Left ventricle myocardium inferior (tissue), 1 donor: ENCODE measurements at regions not wholly inside any gene's neighbourhood (a gene's known extent, or its start where the extent isn't known, plus 50 kb on each side); places are given as distances from the start of the nearest gene placed in this dataset.

ENCODE experiments used
- DNase-seq: peaks from one replicate; pipeline ENCODE4 v3.0.0-alpha.2; 2020
- H3K27ac ChIP-seq: fragments of 200-600 bp; replicated peaks from 2 replicates; pipeline ENCODE4 v1.8.0; 2021
- H3K27me3 ChIP-seq: fragments of 200-600 bp; 2 replicates; pipeline ENCODE4 v1.8.0; 2021; ENCODE audit warnings: low read depth
- H3K36me3 ChIP-seq: fragments of 200-600 bp; 2 replicates; pipeline ENCODE4 v1.8.0; 2021
- H3K4me1 ChIP-seq: fragments of 200-600 bp; 2 replicates; pipeline ENCODE4 v1.8.0; 2021
- H3K4me3 ChIP-seq: fragments of 200-600 bp; 2 replicates; pipeline ENCODE4 v1.8.0; 2021; ENCODE audit warnings: mild to moderate bottlenecking, moderate library complexity
- H3K9me3 ChIP-seq: fragments of 200-600 bp; replicated peaks from 2 replicates; pipeline ENCODE4 v1.8.0; 2021
- intact Hi-C: fragments of 100-400 bp; cut with micrococcal nuclease; formaldehyde crosslinking; loops from one replicate; pipeline ENCODE4 v1.11.0; 2022
- TF ChIP-seq, protein P1 (sequence below): fragments of 200-600 bp; IDR thresholded peaks from 2 replicates; pipeline ENCODE4 v1.8.0; 2021; ENCODE audit warnings: antibody characterized with exemption, mild to moderate bottlenecking, borderline replicate concordance
- donor health status: DM: no; HTN: yes; CAD: no; lungs with severe emphysema.

- H3K27me3 ChIP-seq: no peaks in the 10 kb centered on the region
- no peaks in the 10 kb centered on the region for H3K4me1 ChIP-seq
- intact Hi-C loops: no loop called here
- DNase-seq: no peak
- H3K27ac ChIP-seq: no peak overlapping the region
- H3K9me3 ChIP-seq: peaks cover 5% of the 10 kb centered on the region
- no peak overlapping the region for H3K4me3 ChIP-seq
- no peaks in the 10 kb centered on the region for H3K36me3 ChIP-seq
- TF ChIP-seq, protein P1, sequence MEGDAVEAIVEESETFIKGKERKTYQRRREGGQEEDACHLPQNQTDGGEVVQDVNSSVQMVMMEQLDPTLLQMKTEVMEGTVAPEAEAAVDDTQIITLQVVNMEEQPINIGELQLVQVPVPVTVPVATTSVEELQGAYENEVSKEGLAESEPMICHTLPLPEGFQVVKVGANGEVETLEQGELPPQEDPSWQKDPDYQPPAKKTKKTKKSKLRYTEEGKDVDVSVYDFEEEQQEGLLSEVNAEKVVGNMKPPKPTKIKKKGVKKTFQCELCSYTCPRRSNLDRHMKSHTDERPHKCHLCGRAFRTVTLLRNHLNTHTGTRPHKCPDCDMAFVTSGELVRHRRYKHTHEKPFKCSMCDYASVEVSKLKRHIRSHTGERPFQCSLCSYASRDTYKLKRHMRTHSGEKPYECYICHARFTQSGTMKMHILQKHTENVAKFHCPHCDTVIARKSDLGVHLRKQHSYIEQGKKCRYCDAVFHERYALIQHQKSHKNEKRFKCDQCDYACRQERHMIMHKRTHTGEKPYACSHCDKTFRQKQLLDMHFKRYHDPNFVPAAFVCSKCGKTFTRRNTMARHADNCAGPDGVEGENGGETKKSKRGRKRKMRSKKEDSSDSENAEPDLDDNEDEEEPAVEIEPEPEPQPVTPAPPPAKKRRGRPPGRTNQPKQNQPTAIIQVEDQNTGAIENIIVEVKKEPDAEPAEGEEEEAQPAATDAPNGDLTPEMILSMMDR: no peak
These were observed 345.4 kb upstream of the NCAM2 start for GRCh38 chr21:20652846-20653245.

GRCh38 chr21:20661246-20661645 is 337.0 kb upstream of the NCAM2 start:
- Histone ChIP-seq H3K27ac (no peak overlapping the region), H3K27me3 (no peaks in the 10 kb centered on the region), H3K9me3 (peaks cover 14% of the 10 kb centered on the region), H3K4me3 (no peak overlapping the region), H3K36me3 (no peaks in the 10 kb centered on the region), H3K4me1 (no peaks in the 10 kb centered on the region)
- intact Hi-C loops: no loop called here
- DNase-seq: no peak
- TF ChIP-seq, protein P1: no peak

DNA sequence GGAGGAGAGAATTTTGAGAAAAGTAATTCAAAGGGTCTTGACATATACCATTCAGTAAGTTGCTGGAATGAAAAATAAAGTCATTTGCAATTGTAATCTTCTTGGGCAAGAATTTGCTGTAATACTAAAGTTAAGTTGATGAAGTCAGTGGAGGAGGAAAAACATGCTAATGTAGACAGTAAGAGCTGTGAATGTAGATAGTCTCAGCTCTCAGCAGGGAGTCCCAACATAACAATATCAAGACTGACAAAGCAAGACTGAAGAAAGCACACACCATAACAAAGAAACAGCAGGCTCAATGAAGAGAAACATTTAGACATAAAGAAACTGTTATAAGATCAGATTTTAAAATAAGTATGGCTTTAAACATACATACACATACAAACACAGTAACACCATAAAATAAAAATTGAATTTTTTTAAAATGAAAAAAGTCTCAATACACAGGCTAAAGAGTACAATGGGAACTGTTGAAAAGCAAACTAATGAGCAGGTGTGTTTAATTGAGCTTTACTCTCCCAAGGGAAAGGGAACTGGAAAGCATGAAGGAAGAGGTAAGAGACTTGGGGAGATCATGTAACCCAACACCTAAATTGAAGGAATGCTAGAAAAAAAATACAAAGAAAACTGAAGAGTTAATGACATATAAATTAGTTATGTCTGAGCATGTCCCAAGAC is 336.3 kb upstream of the NCAM2 start:
- DNase-seq: no peak
- intact Hi-C loops: no loop called here
- Histone ChIP-seq H3K9me3 (peaks cover 17% of the 10 kb centered on the region), H3K4me1 (no peaks in the 10 kb centered on the region), H3K36me3 (no peaks in the 10 kb centered on the region), H3K27me3 (no peaks in the 10 kb centered on the region), H3K27ac (no peak overlapping the region), H3K4me3 (no peak overlapping the region)
- TF ChIP-seq, protein P1: no peak

GRCh38 chr21:20662514-20662913 is 335.7 kb upstream of the NCAM2 start:
- no peaks in the 10 kb centered on the region for H3K4me1 ChIP-seq
- intact Hi-C loops: no loop called here
- peaks cover 17% of the 10 kb centered on the region for H3K9me3 ChIP-seq
- H3K27me3 ChIP-seq: no peaks in the 10 kb centered on the region
- DNase-seq: no peak
- no peaks in the 10 kb centered on the region for H3K36me3 ChIP-seq
- no peak overlapping the region for H3K4me3 ChIP-seq
- TF ChIP-seq, protein P1: no peak
- no peak overlapping the region for H3K27ac ChIP-seq

- Histone ChIP-seq H3K36me3 (no peaks in the 10 kb centered on the region), H3K4me3 (no peak overlapping the region), H3K27ac (no peak overlapping the region), H3K9me3 (peaks cover 22% of the 10 kb centered on the region), H3K27me3 (no peaks in the 10 kb centered on the region), H3K4me1 (no peaks in the 10 kb centered on the region)
- DNase-seq: no peak
- intact Hi-C loops: no loop called here
- TF ChIP-seq, protein P1: no peak
These were observed 330.3 kb upstream of the NCAM2 start for GRCh38 chr21:20667931-20668330.
